NCI-H748 treated with DMSO at 0.1 percent for 48 hours (cell line): ENCODE measurements at regions not wholly inside any gene's neighbourhood (a gene's known extent, or its start where the extent isn't known, plus 50 kb on each side); places are given as distances from the start of the nearest gene placed in this dataset.
"Not testable (repeated sequence)": the region's sequence is repeated elsewhere in the genome, so short reads cannot be mapped to it uniquely, and the experiment has no call there.

Experiments used
- DNase-seq: peaks from one replicate; lab custom pipeline; 2025; lab: John Stamatoyannopoulos, UW

DNA sequence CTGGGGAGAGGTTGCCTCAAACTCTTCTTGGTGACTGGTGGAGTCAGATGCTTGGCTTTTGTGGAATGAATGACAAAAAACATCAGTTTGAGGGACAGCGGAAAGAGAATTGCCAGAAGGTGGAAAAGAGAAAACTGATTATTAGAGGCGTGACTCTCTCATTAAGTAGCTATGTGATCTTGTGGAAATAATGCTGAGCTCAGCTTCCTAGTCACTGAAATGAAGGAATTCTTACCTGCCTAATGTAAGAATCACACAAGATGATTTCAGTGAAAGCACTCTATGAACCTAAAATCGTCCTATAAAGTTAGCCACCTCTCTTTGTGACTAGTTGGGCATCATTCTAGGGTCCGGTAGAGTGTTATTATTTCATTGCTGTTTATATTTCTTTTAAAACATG lies 498.8 kb downstream of the TMEM135 start:
- DNase-seq = no peak

DNA sequence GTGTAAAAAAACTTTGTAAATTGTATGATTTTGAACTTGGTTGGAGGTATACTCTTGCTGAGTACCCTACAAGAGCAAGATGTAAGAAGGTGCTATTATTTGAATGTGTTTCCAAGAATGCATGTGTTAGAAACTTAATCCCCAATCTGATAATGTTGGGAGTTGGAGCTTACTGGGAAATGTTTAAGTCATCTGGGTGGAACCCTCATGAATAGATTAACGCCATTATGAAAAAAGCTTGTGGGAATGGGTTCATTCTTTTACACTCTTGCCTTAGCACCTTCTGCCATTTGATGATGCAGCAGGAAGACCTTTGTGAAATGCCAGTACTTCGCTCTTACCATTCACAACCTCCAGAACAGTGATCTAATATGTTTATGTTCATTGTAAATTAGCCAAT lies 498.3 kb downstream of the TMEM135 start:
- DNase-seq = no peak

DNA sequence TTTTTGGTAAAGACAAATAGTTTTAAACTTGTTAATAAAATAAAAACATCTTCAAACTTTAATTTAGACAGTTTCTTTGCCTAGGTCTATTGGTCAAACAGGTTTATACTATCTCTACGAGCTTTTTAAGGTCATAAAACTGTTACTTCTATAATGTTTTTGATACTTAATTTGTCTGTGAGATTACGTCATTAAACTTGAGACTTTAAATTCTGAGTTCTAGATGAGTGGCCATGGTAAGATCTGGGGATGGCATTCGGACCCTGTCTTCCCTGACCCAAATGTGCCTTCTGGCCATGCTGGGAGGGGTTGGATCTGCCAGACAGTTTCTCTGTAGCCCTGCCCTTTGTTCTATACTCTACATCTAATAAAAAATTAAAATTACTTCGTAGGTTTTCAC lies 497.8 kb downstream of the TMEM135 start:
- no peak for DNase-seq

DNA sequence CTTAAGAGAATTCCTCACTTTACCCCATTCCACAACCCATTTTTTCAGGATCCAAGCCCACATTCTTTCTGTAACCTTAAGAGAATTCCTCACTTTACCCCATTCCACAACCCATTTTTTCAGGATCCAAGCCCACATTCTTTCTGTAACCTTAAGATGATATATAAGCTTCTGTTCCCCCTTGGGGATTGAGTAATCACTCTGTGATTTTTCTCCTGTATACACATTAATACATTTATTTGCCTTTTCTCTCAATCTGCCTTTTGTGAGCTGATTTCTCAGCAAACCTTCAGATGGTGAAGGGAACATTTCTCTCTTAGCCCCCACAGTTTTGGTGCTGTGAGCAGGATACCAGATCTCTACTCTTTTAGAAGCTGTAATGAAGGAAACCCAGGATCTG lies 494.1 kb downstream of the TMEM135 start:
- DNase-seq = not testable (repeated sequence)

DNA sequence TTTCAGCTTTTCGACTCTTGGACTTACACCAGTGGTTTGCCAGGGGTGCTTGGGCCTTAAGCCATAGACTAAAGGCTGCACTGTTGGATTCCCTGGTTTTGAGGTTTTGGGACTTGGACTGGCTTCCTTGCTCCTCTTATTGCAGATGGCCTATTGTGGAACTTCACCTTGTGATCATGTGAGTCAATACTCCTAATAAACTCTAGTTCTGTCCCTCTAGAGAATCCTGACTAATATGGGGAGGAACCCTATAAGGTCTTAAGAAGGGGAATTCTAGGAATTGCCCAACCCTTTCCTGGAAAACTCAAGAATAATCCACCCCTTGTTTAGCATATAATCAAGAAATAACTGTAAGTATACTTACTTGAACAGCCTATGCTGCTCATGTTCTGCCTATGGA lies 491.8 kb downstream of the TMEM135 start:
- no peak for DNase-seq

DNA sequence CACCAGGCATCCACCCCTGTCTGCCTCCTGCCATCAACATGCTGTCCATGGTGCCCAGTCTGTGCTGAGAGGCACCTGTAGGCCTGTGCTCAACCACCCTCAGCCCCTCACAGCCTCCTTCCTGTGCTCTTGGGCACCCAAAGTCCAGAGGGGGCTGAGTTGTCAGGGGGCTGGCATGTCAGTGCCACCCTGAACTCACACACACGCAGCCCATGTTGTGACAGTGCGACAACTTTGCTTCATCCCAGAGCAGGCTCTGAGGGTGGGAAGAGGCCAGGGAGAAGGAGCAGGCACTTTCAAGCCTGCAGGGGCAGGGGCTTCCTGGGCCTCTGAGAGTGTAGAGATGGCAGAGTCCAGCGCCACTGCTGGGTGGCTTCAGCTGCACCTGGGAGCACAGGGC lies 491.0 kb downstream of the TMEM135 start:
- DNase-seq = no peak

DNA sequence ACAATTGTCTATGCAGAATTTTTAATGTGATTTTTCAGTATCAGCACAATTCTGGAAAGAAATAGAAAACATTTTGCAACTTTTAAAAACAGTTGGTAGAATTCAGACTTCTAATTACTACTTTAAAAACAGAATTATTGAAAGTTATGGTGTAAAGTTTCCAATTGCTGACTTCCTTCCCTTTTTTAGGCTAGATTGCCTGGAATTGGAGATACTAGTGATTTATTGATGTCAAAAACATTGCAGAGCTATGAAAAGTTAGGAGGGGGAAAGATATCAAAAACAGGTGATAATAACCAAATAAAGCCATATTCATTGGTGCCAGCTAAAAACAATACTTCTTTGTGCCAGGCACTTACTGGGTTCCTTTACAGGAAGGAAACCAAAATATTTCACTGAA lies 485.5 kb downstream of the TMEM135 start:
- DNase-seq = no peak

DNA sequence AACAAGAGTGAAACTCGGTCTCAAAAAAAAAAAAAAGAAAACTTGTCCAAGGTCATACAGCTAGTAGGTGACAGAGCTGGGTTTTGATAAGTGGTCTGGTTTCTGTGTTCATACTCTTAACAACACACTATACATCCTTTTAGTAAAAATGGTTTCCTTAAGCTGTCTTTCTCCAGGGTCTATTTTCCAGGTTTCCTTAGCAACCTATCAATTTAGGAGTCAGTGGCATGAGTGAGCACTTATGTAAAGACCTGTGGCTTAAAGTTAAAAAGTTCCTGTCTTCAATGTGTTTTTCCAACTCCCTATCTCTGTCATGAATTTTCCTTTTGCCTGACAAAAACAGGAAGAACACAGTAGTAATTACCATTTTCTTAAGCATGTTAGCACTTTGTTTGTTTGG lies 480.5 kb downstream of the TMEM135 start:
- no peak for DNase-seq

DNA sequence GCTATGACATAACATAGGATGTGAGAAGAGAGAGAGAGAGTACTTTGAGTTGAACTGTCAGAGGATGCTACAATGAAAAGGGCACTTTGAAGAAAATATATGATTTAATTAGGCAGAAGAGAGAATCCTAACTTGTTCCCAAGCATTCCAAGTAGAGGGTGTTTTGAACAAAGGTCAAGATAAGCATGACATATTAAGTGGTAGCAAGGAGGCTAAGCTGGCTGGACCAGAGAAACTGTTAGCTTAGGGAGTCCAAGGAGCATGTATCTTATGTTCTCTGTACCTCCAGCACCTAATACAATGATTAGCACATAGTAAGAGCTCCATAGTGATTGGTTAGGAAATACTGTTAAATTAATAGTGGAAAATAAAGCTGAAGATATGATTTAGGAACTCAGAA lies 479.6 kb downstream of the TMEM135 start:
- DNase-seq = no peak

DNA sequence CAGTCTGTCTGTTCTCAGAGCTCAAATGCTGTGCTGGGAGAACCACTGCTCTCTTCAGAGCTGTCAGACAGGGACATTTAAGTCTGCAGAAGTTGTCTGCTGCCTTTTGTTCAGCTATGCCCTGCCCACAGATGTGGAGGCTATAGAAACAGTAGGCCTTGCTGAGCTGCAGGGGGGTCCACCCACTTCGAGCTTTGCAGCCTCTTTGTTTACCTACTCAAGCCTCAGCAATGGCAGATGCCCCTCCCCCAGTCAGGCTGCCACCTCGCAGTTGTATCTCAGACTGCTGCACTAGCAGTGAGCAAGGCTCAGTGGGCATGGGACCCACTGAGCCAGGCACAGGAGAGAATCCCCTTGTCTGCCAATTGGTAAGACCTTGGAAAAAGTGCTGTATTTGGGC lies 470.0 kb downstream of the TMEM135 start:
- not testable (repeated sequence) for DNase-seq

DNA sequence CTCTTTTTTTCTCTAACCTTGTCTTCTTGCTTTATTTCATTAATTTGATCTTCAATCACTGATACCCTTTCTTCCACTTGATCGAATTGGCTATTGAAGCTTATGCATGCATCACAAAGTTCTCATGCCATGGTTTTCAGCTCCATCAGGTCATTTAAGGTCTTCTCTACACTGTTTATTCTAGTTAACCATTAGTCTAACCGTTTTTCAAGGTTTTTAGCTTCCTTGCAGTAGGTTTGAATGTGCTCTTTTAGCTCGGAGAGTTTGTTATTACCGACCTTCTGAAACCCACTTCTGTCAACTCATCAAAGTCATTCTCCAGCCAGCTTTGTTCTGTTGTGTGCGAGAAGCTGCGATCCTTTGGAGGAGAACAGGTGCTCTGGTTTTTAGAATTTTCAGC lies 469.2 kb downstream of the TMEM135 start:
- DNase-seq = not testable (repeated sequence)

DNA sequence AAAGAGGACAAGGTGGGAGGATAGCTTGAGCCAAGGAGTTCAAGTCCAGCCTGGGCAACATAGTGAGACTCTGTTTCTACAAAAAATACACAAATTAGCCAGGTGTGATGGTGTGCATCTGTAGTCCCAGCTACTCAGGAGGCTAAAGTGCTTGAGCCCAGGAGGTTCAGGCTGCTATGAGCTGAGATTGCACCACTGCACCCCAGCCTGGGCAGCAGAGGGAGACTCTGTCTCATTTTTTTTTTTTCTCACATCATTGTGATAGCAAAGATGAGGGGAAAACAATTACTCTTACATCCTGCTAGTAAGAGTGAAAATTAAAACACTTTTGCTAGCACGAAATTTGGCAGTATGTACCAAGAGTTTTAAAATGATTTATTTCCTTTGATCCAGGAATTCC lies 463.7 kb downstream of the TMEM135 start:
- DNase-seq = no peak

DNA sequence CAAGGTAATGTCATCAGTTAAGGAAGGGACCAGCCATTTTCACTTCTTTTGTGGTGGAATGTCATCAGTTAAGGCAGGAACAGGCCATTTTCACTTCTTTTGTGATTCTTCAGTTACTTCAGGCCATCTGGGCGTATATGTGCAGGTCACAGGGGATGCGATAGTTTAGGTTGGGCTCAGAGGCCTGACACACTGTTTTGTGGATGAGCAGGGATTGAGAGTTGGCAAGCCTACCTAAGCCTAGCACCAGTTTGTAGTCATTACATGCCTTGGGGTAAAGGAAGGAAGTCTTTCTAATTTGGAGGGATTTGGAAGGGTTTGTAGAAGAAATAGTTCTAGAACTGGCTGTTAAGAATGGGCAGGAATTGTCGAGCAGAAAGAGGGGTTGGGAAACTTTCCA lies 457.2 kb downstream of the TMEM135 start:
- not testable (repeated sequence) for DNase-seq

DNA sequence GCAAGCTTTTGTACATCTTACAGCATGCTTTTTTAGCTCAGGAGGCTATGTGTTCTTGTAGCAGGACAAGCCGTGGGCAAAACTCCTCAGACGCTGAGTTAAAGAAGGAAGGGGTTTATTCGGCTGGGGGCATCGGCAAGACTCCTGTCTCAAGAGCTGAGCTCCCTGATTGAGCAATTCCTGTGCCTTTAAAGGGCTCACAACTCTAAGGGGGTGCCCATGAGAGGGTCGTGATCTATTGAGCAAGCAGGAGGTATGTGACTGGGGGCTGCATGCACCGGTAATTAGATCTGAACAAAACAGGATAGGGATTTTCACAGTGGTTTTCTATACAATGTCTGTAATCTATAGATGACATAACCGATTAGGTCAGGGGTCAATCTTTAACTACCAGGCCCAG lies 456.3 kb downstream of the TMEM135 start:
- not testable (repeated sequence) for DNase-seq

DNA sequence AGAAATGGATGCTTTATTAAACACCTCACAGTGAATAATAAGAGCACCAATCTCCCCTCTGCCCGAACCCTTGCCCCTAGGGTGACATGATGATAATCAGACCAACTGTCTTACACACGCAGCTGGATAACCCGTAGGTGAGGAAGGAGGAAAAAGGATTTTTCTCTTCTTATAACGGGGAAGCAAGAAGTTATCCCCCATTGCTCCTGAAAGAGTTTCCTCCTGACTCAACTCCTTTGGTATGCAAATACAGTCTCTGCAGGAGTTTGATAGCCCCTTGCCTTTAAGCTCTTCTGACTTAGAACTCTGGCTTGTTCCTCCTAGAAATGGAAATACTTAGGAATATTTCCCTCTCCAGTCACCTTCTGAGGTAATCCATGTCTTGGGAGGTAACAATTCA lies 455.8 kb downstream of the TMEM135 start:
- DNase-seq = no peak

DNA sequence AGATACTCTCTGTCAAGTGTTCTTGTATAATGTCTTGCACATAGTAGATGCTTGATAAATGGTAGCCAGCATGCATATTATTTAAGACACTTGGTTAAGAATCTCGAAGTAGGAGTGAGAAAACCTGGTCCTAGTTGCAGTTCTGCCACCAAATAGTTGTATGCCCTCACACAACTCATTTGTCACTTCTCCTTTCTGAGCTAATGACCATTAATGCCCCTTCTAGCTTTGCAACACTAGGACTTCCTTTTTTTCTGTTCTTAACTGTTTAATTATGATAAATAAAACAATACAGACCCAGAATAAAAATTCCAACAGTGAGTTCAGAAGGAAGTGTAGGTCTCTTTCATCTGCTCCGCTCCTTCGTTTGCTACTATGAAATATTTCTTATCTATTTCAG lies 453.6 kb downstream of the TMEM135 start:
- no peak for DNase-seq

DNA sequence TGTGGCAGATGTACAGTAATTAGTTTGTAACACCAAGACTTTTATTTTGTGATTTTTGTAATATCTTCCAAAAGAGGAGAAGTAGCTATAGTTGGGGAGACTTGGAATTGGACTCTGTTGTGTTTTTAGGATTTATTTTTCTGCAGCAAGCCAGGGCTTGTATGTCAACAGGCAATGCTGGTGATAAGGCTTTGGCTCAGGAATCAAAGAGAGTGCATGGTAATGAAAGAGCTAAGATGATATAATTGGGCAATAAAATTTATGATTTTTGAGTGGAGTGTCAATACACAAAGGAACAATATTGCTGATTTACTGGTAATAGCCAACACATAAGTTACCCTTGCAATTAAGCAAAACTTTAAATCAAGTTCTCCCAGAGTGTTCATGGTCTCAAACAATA lies 452.9 kb downstream of the TMEM135 start:
- no peak for DNase-seq

DNA sequence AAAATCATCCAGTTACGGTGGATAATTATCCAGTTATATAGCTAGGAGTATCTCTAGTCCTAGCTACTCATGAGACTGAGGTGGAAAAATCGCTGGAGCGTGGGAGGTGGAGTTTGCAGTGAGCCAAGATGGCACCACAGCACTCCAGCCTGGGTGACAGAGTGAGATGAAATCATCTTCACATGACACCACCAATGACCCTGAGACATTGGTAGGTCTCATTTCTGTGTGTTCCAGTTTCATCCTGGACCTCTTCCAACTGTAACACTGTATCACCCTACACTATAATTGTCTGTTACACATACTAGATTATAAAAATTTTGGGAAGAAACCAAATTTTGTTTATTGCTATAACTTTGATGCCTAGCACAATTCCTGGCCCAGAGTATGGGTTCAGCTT lies 446.8 kb downstream of the TMEM135 start:
- DNase-seq = no peak

DNA sequence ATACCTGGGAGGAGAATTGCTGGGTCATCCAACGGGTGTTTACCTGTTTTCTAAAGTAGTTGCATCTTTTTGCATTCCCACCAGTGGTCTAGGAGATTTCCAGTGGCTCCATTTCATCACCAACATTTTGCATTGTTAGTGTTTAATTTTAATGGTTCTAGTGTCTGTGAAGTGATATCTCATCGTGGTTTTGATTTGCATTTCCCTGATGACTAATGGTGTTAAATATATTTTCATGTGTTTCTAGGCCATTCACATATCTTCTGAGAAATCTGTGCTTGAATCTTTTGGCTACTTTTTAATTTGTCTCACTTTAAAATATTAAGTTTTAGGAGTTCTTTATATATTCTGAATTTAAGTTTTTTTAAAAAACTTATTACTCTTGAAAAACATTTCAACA lies 439.6 kb downstream of the TMEM135 start:
- DNase-seq = no peak

DNA sequence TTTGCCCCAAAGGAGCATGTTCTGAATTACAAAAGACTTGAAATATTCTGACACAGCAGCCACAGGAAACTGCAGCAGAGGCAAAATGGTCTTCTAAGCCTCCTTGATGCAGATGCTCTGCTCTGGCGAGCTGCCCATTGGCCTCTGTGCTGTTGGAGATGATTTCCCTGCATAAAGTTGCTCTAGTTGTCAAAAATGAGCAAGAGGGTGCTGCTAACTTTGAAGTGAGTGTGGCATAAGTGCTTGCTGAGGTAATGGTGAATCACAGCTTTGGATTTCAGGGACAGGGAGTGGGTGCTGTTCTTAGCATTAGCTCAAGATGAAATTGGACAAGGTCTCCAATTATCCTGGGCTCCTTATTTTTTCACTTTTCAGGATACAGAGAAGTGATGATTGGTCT lies 435.4 kb downstream of the TMEM135 start:
- no peak for DNase-seq

DNA sequence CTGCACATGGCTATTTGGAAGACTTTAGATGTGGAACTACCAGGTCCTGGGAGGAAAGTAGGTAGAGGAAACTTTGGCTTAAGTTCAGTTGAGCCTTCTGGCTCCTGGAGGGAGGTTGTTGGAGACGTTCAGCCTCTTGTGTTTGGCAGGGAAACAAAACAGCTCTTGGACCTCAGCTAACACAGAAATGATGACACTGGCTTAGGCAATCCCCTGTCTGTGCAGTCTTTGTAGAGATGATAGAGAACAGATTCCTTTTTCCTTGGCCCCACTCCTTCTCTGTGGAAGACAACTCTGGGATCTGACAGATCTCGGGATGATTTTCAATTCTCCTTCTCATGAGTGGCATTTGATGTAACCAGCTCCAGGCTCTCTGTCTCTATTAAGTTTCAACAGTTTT lies 428.5 kb downstream of the TMEM135 start:
- no peak for DNase-seq

DNA sequence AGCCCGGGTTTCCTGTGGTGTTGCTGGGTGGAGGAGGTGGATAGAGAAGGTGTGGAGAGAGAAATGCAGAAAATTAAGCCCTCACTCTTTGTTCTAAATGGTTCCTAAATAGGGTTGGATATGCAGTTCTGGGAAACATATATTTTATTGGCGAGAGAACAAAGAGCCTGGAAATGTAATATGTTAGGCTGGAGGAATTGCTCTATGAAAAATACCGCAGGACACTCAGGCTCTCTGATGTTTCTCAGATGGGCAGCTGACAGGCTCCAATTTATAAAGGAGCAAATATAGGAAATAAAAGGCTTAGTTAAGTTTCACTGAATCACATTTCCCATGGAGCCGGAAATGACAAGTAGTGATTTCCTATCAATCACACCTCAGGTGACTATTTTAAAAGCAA lies 428.0 kb downstream of the TMEM135 start:
- no peak for DNase-seq

DNA sequence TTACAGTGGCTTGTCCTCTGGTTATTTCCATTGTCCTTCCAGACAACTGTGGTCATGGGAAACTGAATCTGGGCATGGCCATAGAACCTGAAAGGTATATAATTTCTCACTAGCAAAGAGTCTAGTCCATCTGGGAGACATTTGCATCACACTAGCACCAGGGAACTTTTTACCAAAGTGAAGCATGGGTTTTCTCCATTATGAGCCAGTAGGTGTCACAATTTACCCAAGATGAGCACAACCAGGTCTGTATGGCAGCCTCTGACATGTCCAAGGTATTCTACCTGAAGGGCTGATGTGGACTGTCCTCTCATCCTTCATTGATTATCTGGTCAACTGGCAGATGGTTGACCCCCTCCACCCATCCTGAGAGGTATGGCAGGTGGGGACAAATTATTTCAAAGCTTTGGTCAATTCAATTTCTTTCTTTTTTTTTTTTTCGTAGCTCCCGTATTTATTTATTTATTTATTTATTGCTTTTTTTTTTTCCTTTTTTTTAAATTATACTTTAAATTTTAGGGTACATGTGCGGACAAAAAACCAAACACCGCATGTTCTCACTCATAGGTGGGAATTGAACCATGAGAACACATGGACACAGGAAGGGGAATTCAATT lies 425.9 kb downstream of the TMEM135 start:
- no peak for DNase-seq

DNA sequence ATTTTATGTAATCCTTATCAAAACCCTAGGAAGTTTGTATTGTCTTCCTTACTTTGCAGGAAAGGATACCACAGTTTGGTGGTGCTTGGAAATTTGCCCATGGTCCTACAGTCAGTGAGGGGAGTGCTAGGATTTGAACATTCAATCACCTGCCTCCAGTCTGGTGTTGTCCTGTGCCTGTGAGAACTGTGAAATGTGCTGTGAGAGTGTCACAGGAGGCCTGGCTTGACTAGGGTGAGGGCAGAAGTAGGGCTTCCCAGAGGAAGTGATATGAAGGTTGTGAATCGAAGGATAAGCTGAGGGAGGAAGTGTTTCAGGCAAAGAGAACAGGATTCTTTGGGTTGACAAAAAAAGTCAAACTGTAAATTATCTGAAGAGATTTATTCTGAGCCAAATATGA lies 424.4 kb downstream of the TMEM135 start:
- no peak for DNase-seq
